ENCODE measurements at regions not wholly inside any gene's neighbourhood (a gene's known extent, or its start where the extent isn't known, plus 50 kb on each side); places are given as distances from the start of the nearest gene placed in this dataset.

GRCh38 chr9:103881419-103881818 lies 212.7 kb upstream of the SMC2 start:
- Histone ChIP-seq H3K4me2 (ENCODE audit: low read length) (no peak overlapping the region), H3K4me1 (ENCODE audit: insufficient read depth, low read length, severe bottlenecking) (no peaks in the 10 kb centered on the region), H3K36me3 (ENCODE audit: insufficient read depth, low read length) (no peaks in the 10 kb centered on the region), H3K27me3 (ENCODE audit: insufficient read depth, low read length) (no peaks in the 10 kb centered on the region), H3F3A (ENCODE audit: insufficient read depth, low read length) (no peaks in the 10 kb centered on the region), H3K79me2 (ENCODE audit: insufficient read depth, low read length) (no peaks in the 10 kb centered on the region), H2AFZ (ENCODE audit: low read length) (no peak overlapping the region), H3K9me2 (ENCODE audit: low read depth, low read length) (no peaks in the 10 kb centered on the region), H3K9ac (ENCODE audit: low read length) (no peak overlapping the region), H3K9me3 (ENCODE audit: low read length) (no peaks in the 10 kb centered on the region), H3K4me3 (ENCODE audit: low read depth, low read length, poor library complexity, severe bottlenecking) (no peak overlapping the region), H4K20me1 (ENCODE audit: insufficient read depth, low read length) (no peaks in the 10 kb centered on the region), H3K27ac (ENCODE audit: low read depth, low read length, poor library complexity, severe bottlenecking) (no peak overlapping the region)
- TF ChIP-seq EZH2 (IDR thresholded peaks at IDR 0.05; ENCODE audit: borderline replicate concordance, low read length) (no peak), CTCF (IDR thresholded peaks at IDR 0.05; ENCODE audit: low read length) (no peak)

DNA sequence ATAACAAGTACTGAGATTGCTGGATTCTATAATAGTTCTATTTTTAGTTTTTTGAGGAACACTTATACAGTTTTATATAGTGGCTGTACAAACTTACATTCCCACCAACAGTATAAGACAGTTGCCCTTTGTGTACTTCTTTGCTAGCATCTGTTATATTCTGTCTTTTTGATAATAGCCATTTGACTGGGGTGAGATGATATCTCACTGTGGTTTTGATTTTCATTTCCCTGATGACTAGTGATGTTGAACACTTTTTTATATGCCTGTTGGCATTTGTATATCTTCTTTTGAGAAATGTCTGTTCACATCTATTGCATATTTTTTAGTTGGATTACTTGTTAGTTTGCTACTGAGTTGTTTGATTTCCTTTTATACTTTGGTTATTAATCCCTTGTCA lies 204.1 kb upstream of the SMC2 start:
- no peaks in the 10 kb centered on the region for H3K36me3 ChIP-seq (ENCODE audit: insufficient read depth, low read length)
- no peaks in the 10 kb centered on the region for H3K9me2 ChIP-seq (ENCODE audit: low read depth, low read length)
- H2AFZ ChIP-seq (ENCODE audit: low read length), result no peak overlapping the region
- no peaks in the 10 kb centered on the region for H3K4me1 ChIP-seq (ENCODE audit: insufficient read depth, low read length, severe bottlenecking)
- no peak overlapping the region for H3K27ac ChIP-seq (ENCODE audit: low read depth, low read length, poor library complexity, severe bottlenecking)
- no peaks in the 10 kb centered on the region for H3K79me2 ChIP-seq (ENCODE audit: insufficient read depth, low read length)
- no peak overlapping the region for H3K4me2 ChIP-seq (ENCODE audit: low read length)
- no peaks in the 10 kb centered on the region for H3K27me3 ChIP-seq (ENCODE audit: insufficient read depth, low read length)
- H4K20me1 ChIP-seq (ENCODE audit: insufficient read depth, low read length), result no peaks in the 10 kb centered on the region
- H3K9ac ChIP-seq (ENCODE audit: low read length), result no peak overlapping the region
- no peak for TF ChIP-seq CTCF (IDR thresholded peaks at IDR 0.05; ENCODE audit: low read length)
- no peak for TF ChIP-seq EZH2 (IDR thresholded peaks at IDR 0.05; ENCODE audit: borderline replicate concordance, low read length)
- no peaks in the 10 kb centered on the region for H3F3A ChIP-seq (ENCODE audit: insufficient read depth, low read length)
- H3K9me3 ChIP-seq (ENCODE audit: low read length), result no peaks in the 10 kb centered on the region
- H3K4me3 ChIP-seq (ENCODE audit: low read depth, low read length, poor library complexity, severe bottlenecking), result no peak overlapping the region

DNA sequence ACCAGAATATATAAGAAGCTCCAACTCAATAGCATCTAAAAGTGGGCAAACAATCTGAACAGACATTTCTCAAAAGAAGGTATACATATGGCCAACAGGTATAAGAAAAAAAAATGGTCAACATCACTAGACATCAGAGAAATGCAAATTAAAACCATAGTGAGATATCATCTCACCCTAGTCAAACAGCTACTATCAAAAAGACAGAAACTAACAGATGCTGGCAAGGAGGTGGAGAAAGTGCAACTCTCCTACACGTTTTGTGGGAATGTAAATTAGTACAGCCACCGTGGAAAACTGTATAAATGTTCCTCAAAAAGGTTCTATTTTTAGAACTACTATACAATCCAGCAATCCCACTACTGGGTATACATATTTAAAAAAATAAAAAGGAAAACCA lies 199.9 kb upstream of the SMC2 start:
- Histone ChIP-seq H3K27me3 (ENCODE audit: insufficient read depth, low read length) (no peaks in the 10 kb centered on the region), H3K9ac (ENCODE audit: low read length) (no peak overlapping the region), H3K4me3 (ENCODE audit: low read depth, low read length, poor library complexity, severe bottlenecking) (no peak overlapping the region), H3F3A (ENCODE audit: insufficient read depth, low read length) (no peaks in the 10 kb centered on the region), H3K4me1 (ENCODE audit: insufficient read depth, low read length, severe bottlenecking) (no peaks in the 10 kb centered on the region), H3K36me3 (ENCODE audit: insufficient read depth, low read length) (no peaks in the 10 kb centered on the region), H3K4me2 (ENCODE audit: low read length) (no peak overlapping the region), H3K27ac (ENCODE audit: low read depth, low read length, poor library complexity, severe bottlenecking) (no peak overlapping the region), H3K9me2 (ENCODE audit: low read depth, low read length) (no peaks in the 10 kb centered on the region), H4K20me1 (ENCODE audit: insufficient read depth, low read length) (no peaks in the 10 kb centered on the region), H3K79me2 (ENCODE audit: insufficient read depth, low read length) (no peaks in the 10 kb centered on the region), H3K9me3 (ENCODE audit: low read length) (no peaks in the 10 kb centered on the region), H2AFZ (ENCODE audit: low read length) (no peak overlapping the region)
- TF ChIP-seq EZH2 (IDR thresholded peaks at IDR 0.05; ENCODE audit: borderline replicate concordance, low read length), result no peak
- no peak for TF ChIP-seq CTCF (IDR thresholded peaks at IDR 0.05; ENCODE audit: low read length)
